EL (cell line): ENCODE measurements at regions not wholly inside any gene's neighbourhood (a gene's known extent, or its start where the extent isn't known, plus 50 kb on each side); places are given as distances from the start of the nearest gene placed in this dataset.

ENCODE experiments used
- DNase-seq: peaks from one replicate; pipeline ENCODE4 v3.0.0-alpha.2; 2016

GRCh38 chr4:104811727-104812126 is 317.0 kb upstream of the CXXC4 start:
- no peak for DNase-seq

- DNase-seq, result no peak
These were observed 321.0 kb upstream of the CXXC4 start for GRCh38 chr4:104815665-104816064.

DNA sequence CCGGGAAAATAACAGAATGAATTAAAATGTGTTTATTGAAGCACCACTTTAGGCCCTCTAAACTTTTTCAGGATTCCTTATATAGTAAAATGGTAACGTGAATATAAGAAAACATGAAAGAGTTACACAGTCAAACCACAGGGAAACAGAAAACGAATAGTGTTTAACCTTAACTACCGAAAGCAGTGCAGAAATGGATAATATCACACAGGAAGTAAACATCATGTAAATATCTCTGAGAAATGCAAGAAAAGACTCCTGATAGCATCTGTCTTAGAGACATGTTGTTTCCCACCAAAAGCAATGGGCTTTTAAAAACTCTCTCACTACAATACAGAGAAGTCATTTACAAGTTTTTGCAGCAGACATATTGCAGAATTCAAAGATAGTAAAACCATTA is 323.9 kb upstream of the CXXC4 start:
- DNase-seq, result no peak

DNA sequence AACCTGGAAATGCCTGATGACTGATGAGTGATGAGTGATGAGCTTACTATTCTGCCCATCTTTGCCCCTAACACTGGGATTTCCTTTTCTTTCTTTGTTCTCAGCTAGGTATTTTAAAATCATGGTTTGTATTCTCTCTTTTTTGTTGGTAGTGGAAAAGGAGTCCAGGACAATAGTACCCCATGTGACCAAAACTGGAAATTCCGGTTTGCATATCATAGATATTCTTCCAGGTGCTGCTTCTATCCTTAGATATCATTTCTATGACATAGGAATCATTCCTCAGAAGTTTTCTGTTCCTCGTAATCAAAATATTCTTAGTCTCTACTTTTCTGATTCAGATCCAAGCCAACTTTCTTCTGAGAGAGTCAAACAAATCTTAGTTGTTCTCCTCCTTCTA is 320.5 kb upstream of the TET2 start:
- no peak for DNase-seq

GRCh38 chr4:104829761-104830160 is 316.9 kb upstream of the TET2 start:
- no peak for DNase-seq

- DNase-seq, result no peak
These were observed 298.0 kb upstream of the TET2 start for GRCh38 chr4:104848597-104849225.

- no peak for DNase-seq
These were observed 287.0 kb upstream of the TET2 start for GRCh38 chr4:104859601-104860237.

DNA sequence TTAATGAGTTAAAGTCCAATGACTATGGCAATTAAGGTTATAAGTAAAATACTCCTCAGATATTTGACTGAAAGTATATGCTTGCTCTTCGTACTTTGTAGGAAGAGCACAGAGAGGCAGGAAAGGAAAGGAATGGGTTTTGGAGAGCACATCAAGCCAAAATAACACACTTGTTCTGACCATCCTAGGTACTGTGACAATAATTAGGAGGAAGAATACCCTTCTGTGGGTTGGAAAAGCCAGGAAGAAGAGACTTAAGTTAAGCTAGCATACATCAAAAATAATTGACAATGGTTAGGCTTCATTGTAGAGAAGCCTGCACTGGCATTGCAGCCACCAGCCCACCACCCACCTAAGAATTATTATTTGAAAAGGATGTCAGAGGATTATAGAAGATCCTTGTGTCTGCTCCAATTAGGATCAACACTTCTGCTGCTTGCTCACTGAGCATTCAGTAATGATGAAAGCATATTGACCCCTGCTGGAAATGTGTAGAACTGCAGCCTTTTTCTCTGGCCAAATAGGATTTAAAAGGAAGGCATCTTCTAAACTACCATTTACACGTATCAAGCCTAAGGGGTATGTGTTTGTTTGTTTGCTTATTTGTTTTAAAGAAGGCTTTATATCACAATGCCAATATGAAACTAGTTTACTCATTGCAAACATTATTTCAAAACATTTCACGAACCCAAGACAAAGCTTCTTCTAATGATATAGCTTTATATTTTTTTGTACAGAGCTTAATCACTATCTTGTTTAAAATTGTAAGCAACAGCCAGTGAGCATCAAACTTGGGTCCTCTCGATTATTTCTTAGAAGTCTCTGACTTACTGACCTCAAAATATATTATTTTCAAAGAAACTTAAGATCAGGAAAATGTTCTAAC is 286.2 kb upstream of the TET2 start:
- peak; percentile 50 for DNase-seq

GRCh38 chr4:104866809-104867208 is 279.9 kb upstream of the TET2 start:
- DNase-seq, result no peak

GRCh38 chr4:104868533-104868932 is 278.1 kb upstream of the TET2 start:
- DNase-seq, result no peak

GRCh38 chr4:104868958-104869357 is 277.7 kb upstream of the TET2 start:
- DNase-seq, result no peak

GRCh38 chr4:104869831-104870230 is 276.8 kb upstream of the TET2 start:
- DNase-seq, result no peak

- DNase-seq, result no peak
These were observed 276.0 kb upstream of the TET2 start for GRCh38 chr4:104870495-104871233.

DNA sequence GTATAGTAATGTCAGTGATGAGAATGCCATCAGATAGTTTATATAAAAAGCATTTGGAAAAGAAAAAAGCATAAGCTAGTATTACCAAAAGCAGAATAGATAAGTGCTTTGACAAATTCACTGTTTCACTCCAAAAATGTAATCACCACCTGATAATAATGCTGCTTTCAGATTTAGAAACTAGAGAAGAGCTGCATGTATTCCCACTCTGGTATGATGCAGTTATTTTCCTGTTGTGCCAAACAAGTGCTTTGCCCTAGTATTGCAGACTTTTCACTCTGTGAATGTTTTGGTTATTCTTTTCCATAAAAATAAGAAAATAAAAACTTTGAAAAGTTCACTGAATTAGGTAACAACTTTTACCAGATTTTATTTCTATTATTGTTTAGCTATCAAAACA is 267.7 kb upstream of the TET2 start:
- DNase-seq, result no peak

- DNase-seq, result no peak
These were observed 267.3 kb upstream of the TET2 start for GRCh38 chr4:104879367-104879766.

- no peak for DNase-seq
These were observed 266.8 kb upstream of the TET2 start for GRCh38 chr4:104879854-104880253.

DNA sequence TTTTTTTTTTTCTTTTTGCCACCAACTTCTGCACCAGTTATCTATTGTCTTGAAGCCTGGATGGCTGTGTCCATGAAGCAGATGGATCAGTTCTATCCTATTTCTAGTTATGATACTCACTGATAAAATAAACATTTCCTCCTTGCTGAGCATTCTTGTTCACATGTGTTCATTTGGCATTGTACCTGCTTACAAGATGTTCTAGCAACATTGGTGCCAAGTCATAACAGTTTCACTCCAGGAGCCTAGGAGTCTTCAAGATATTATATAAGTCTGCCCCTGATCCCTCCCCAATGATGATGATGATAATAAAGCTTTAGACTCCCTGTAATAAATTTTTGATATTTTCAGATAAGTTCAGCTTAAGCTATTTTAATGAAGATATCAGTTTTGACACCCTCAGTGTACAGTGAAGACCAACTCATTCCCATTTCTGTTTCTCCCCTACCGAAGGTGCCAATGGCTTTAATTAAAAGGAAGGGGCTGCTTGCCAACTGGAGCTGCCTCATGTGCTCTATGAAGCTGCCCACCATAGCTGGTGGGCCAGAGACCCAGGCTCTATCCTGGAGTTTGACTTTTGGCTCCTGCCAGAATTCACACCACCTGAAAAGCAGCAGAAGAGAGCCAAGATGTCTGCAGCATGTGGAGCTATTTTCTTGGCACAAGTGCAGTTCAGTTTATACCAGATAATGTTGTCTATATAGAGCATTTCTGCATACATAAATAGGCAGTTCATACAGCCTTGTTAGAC is 265.4 kb upstream of the TET2 start:
- DNase-seq, result no peak

- no peak for DNase-seq
These were observed 255.9 kb upstream of the TET2 start for GRCh38 chr4:104890598-104891275.

DNA sequence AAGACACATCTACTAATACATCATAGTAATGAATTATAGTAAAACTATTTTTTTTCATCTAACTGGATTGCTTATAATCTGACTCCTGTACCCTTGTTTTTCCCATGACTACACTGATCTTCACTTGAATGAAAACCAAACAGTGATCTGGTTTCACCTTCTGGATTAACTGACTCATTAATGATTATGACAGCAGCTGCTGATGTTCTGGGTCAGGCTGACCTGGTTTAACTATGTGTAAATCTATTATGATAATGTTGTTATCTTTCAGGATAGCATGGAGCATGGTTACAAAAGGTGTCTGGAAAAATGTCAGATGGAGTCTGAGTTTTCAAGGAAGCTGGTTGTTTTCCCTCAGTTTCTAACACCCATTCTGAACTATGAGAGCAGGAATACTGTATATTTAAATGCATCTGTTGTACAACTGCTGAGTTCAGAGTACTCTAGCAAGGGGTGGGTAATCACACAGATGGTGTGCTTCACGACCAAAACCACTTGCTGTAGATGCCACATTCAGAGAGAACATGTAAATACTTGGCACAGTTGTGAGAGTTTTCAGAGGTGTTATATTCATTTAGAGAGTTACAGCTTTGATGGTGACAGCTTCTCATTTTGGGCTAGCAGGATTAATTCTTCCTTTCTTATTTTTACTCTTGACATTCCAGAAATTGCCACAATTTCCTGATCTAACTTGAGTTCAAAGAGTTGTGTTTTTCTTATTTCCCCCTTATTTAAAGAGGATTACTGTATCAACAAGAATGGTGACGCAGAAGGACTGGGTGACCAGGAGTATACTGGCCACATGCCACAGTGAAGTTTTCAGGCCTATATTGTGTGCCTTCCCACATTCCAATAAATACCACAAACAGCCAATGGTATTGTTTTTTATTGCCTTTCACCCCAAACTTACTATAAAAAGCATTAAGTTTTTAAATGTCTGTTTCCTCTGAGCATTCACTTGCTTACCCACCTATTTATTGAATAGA is 249.7 kb upstream of the TET2 start:
- DNase-seq, result no peak

GRCh38 chr4:104899863-104900262 is 246.8 kb upstream of the TET2 start:
- no peak for DNase-seq

GRCh38 chr4:104901438-104901837 is 245.2 kb upstream of the TET2 start:
- DNase-seq, result no peak
